Amygdala (tissue), 56 donors: ENCODE measurements at regions not wholly inside any gene's neighbourhood (a gene's known extent, or its start where the extent isn't known, plus 50 kb on each side); places are given as distances from the start of the nearest gene placed in this dataset.

Source experiments
- DNase-seq, 56 donors: peaks; one replicate each; lab custom pipeline; 2025; lab: John Stamatoyannopoulos, UW

- no peak for DNase-seq
These were observed 156.6 kb downstream of the PRDM6 start for GRCh38 chr5:123245689-123246088.

GRCh38 chr5:123244458-123244857, 155.4 kb downstream of the PRDM6 start:
- no peak for DNase-seq
